Kidney (tissue), 13 donors: ENCODE measurements at regions not wholly inside any gene's neighbourhood (a gene's known extent, or its start where the extent isn't known, plus 50 kb on each side); places are given as distances from the start of the nearest gene placed in this dataset.

Experiments
- DNase-seq, 5 donors: peaks; one replicate each; pipeline ENCODE4 v3.0.0-alpha.2; 2013 to 2020
- FAIRE-seq: peaks from 2 replicates; lab custom pipeline; 2012; peaks lifted over from hg19 to GRCh38; lab: Jason Lieb, UNC
- H3K27ac ChIP-seq, 2 donors: one replicate each; pipeline ENCODE4 v1.7.0; 2013; ENCODE audit warnings: low read depth in 2 of 2, low read length in 2 of 2, inconsistent platforms in 1 of 2
- H3K27me3 ChIP-seq: one replicate; pipeline ENCODE4 v1.7.1; 2013; ENCODE audit warnings: low read length, inconsistent platforms; ENCODE audit not compliant: control insufficient read depth, insufficient read depth
- H3K36me3 ChIP-seq, 3 donors: one replicate each; pipeline versions ENCODE4 v1.7.0 to v1.7.1; 2013; ENCODE audit warnings: low read length in 3 of 3, control low read depth in 1 of 3, inconsistent platforms in 1 of 3; ENCODE audit not compliant: insufficient read depth in 3 of 3, control insufficient read depth in 2 of 3
- H3K4me1 ChIP-seq, 3 donors: one replicate each; pipeline versions ENCODE4 v1.7.0 to v1.7.1; 2013; ENCODE audit warnings: low read length in 3 of 3, inconsistent platforms in 1 of 3, low read depth in 1 of 3; ENCODE audit not compliant: control insufficient read depth in 2 of 3, insufficient read depth in 2 of 3
- H3K4me3 ChIP-seq, 3 donors: one replicate each; pipeline versions ENCODE4 v1.7.0 to v1.8.1; 2013; ENCODE audit warnings: low read length in 3 of 3, control low read depth in 1 of 3, inconsistent platforms in 1 of 3
- H3K9ac ChIP-seq, 3 donors: one replicate each; pipeline versions ENCODE4 v1.7.0 to v1.7.1; 2013; ENCODE audit warnings: low read length in 3 of 3, control low read depth in 1 of 3, inconsistent platforms in 1 of 3
- H3K9me3 ChIP-seq, 3 donors: one replicate each; pipeline versions ENCODE4 v1.7.0 to v1.7.1; 2013; ENCODE audit warnings: low read length in 3 of 3, control low read depth in 1 of 3, inconsistent platforms in 1 of 3; ENCODE audit not compliant: control insufficient read depth in 2 of 3, insufficient read depth in 1 of 3
- CTCF ChIP-seq: IDR thresholded peaks from 3 replicates; pipeline ENCODE4 v1.5.1; 2012; ENCODE audit warnings: mild to moderate bottlenecking, moderate library complexity, borderline replicate concordance; ENCODE audit not compliant: insufficient read depth; ENCODE audit errors: extremely low read depth
- intact Hi-C: fragments of 100-400 bp; cut with DNase I; formaldehyde crosslinking; loops from one replicate; pipeline ENCODE4 v1.11.1; 2022
- donor health status: control.
- donor health status: control.
- donor health status: control.
- donor health status: control.
- donor health status: control.
- donor health status: DM: yes; HTN: yes; CAD: no.
- donor health status: Normal renal cell carcinoma (clear cell type).

GRCh38 chr2:13768274-13768673 lies 864.2 kb upstream of the LRATD1 start:
- intact Hi-C loops = no loop called here
- H3K4me3 ChIP-seq = no peak overlapping the region
- H3K27ac ChIP-seq = no peak overlapping the region
- DNase-seq (no peak), FAIRE-seq (no peak)
- H3K9me3 ChIP-seq = no peaks in the 10 kb centered on the region
- TF ChIP-seq CTCF = no peak
- H3K9ac ChIP-seq = no peak overlapping the region
- H3K27me3 ChIP-seq = no peaks in the 10 kb centered on the region
- H3K4me1 ChIP-seq = no peaks in the 10 kb centered on the region
- H3K36me3 ChIP-seq = no peaks in the 10 kb centered on the region

- Histone ChIP-seq H3K4me3 (no peak overlapping the region), H3K9ac (no peak overlapping the region), H3K27ac (no peak overlapping the region), H3K27me3 (no peaks in the 10 kb centered on the region), H3K4me1 (no peaks in the 10 kb centered on the region), H3K36me3 (no peaks in the 10 kb centered on the region), H3K9me3 (no peaks in the 10 kb centered on the region)
- DNase-seq (no peak), FAIRE-seq (no peak)
- intact Hi-C loops = no loop called here
- TF ChIP-seq CTCF = no peak
These were observed 862.2 kb upstream of the LRATD1 start for GRCh38 chr2:13770279-13770678.

- Histone ChIP-seq H3K27ac (no peak overlapping the region), H3K36me3 (no peaks in the 10 kb centered on the region), H3K4me3 (no peak overlapping the region), H3K27me3 (no peaks in the 10 kb centered on the region), H3K4me1 (no peaks in the 10 kb centered on the region), H3K9ac (no peak overlapping the region), H3K9me3 (peaks cover 0 to 5% (median 0%) of the 10 kb centered on the region in 3 donors)
- no peak for TF ChIP-seq CTCF
- no peak for DNase-seq
- intact Hi-C loops = no loop called here
- no peak for FAIRE-seq
These were observed 852.5 kb upstream of the LRATD1 start for GRCh38 chr2:13779996-13780395.

- H3K4me3 ChIP-seq = no peak overlapping the region
- DNase-seq (no peak), FAIRE-seq (no peak)
- H3K27me3 ChIP-seq = no peaks in the 10 kb centered on the region
- no peak for TF ChIP-seq CTCF
- no peaks in the 10 kb centered on the region for H3K9me3 ChIP-seq
- no peaks in the 10 kb centered on the region for H3K4me1 ChIP-seq
- H3K9ac ChIP-seq = no peak overlapping the region
- intact Hi-C loops = no loop called here
- no peaks in the 10 kb centered on the region for H3K36me3 ChIP-seq
- no peak overlapping the region for H3K27ac ChIP-seq
These were observed 841.4 kb upstream of the LRATD1 start for GRCh38 chr2:13791019-13791547.
